HL-60 (cell line): ENCODE measurements at regions not wholly inside any gene's neighbourhood (a gene's known extent, or its start where the extent isn't known, plus 50 kb on each side); places are given as distances from the start of the nearest gene placed in this dataset.

Experiments
- CTCF ChIP-seq: IDR thresholded peaks from one replicate; pipeline ENCODE4 v1.5.1; 2011; ENCODE audit warnings: low read length, control low read depth, inconsistent platforms; ENCODE audit not compliant: insufficient read depth
- POLR2AphosphoS5 ChIP-seq: IDR thresholded peaks from 2 replicates; pipeline ENCODE4 v1.6.1; 2012; ENCODE audit warnings: low read depth

- TF ChIP-seq CTCF (no peak), POLR2AphosphoS5 (no peak)
Observed at GRCh38 chr20:23140991-23141390, 54.9 kb upstream of the CD93 start.
